Karpas-422 (cell line): ENCODE measurements at regions not wholly inside any gene's neighbourhood (a gene's known extent, or its start where the extent isn't known, plus 50 kb on each side); places are given as distances from the start of the nearest gene placed in this dataset.
"Not testable (repeated sequence)": the region's sequence is repeated elsewhere in the genome, so short reads cannot be mapped to it uniquely, and the experiment has no call there.

Experiments used
- DNase-seq: peaks from one replicate; pipeline ENCODE4 v3.0.0-alpha.2; 2015
- H2AFZ ChIP-seq: fragments of 200-600 bp; sonication (generic); 2 replicates; pipeline ENCODE4 v1.6.1; 2014; ENCODE audit warnings: antibody characterized with exemption, low read length, mixed read lengths
- H3K27ac ChIP-seq: fragments of 200-600 bp; sonication (generic); 2 replicates; pipeline ENCODE4 v1.5.1; 2014; ENCODE audit warnings: mild to moderate bottlenecking, low read length, moderate library complexity
- H3K27me3 ChIP-seq: fragments of 200-600 bp; sonication (generic); 2 replicates; pipeline ENCODE4 v1.6.1; 2014; ENCODE audit warnings: low read length, mixed read lengths
- H3K36me3 ChIP-seq: fragments of 200-600 bp; sonication (generic); 2 replicates; pipeline ENCODE4 v1.6.1; 2014; ENCODE audit warnings: low read length, mixed read lengths; ENCODE audit not compliant: insufficient read depth
- H3K4me1 ChIP-seq: fragments of 200-600 bp; sonication (generic); 2 replicates; pipeline ENCODE4 v1.6.1; 2014; ENCODE audit warnings: mild to moderate bottlenecking, low read length, mixed read lengths
- H3K4me2 ChIP-seq: fragments of 200-600 bp; sonication (generic); 2 replicates; pipeline ENCODE4 v1.6.1; 2014; ENCODE audit warnings: low read length, low read depth, mild to moderate bottlenecking; ENCODE audit not compliant: poor library complexity, severe bottlenecking
- H3K4me3 ChIP-seq: fragments of 200-600 bp; sonication (generic); 2 replicates; pipeline ENCODE4 v1.5.1; 2014; ENCODE audit warnings: mild to moderate bottlenecking, antibody characterized with exemption, low read length, mixed read lengths
- H3K79me2 ChIP-seq: fragments of 200-600 bp; sonication (generic); 2 replicates; pipeline ENCODE4 v1.6.1; 2014; ENCODE audit warnings: mild to moderate bottlenecking, low read length, mixed read lengths
- H3K9ac ChIP-seq: fragments of 200-600 bp; sonication (generic); 2 replicates; pipeline ENCODE4 v1.6.0; 2014; ENCODE audit warnings: low read length
- H3K9me2 ChIP-seq: fragments of 200-600 bp; sonication (generic), shearing (Covaris generic); replicated peaks from 2 replicates; pipeline ENCODE4 v1.6.0; 2014; ENCODE audit warnings: mild to moderate bottlenecking, low read length, moderate library complexity; ENCODE audit not compliant: insufficient read depth
- H3K9me3 ChIP-seq: fragments of 300-700, 200-600 bp; sonication (generic); 2 replicates; pipeline ENCODE4 v1.6.1; 2014; ENCODE audit warnings: low read length, mixed read lengths
- H4K20me1 ChIP-seq: fragments of 200-600 bp; sonication (generic); 2 replicates; pipeline ENCODE4 v1.6.1; 2014; ENCODE audit warnings: mild to moderate bottlenecking, antibody characterized with exemption, low read length, low read depth; ENCODE audit not compliant: insufficient read depth

DNA sequence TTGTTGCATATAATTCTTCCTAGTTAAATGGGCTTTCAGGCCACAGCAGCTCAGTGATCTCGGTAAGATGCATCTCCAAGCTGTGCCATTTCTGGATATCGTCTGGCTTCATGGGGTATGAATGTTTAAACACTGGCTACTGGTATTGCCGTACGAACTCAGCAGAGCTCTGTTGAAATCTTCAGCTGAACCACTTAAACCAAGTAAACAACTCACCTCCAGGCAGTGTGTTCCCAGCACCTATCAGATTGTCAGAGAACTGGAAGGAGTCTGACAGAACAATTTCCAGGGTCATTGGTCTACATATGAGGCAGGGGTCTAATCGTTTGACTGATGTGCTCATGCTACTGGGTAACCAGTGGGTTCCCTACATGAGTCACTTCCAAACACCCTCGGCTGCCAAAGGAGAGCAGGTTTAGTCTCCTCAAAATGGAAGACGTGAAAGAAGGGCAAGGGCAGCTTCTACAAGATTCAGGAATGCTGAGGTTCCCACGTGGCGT lies 93.2 kb upstream of the BMAL1 start:
- Histone ChIP-seq H4K20me1 (no peaks in the 10 kb centered on the region), H3K9ac (no peak overlapping the region), H3K79me2 (no peaks in the 10 kb centered on the region), H3K36me3 (no peaks in the 10 kb centered on the region), H3K4me2 (no peak overlapping the region), H3K27ac (no peak overlapping the region), H2AFZ (no peak overlapping the region), H3K4me3 (no peak overlapping the region), H3K9me2 (no peaks in the 10 kb centered on the region), H3K9me3 (no peaks in the 10 kb centered on the region), H3K27me3 (no peaks in the 10 kb centered on the region), H3K4me1 (no peaks in the 10 kb centered on the region)
- no peak for DNase-seq

DNA sequence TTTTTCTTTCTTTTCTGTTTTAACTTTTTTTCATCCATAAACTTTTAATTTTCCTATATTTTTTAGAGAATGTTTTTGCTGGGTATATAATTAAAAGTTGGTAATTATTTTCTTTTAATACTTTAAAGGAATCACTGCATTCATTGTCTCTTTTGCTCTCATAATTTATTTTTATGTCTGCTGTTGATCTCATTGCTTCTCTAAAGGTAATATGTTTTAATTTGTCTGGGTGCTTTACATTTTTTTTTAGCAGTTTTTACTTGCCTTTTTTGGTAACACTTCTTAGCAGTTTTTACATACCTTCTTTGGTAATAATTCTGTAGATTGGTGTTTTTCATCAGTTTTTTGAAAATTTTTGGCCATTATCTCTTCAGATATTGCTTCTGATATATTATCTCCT lies 89.4 kb upstream of the BMAL1 start:
- Histone ChIP-seq H4K20me1 (no peaks in the 10 kb centered on the region), H3K9me3 (no peaks in the 10 kb centered on the region), H3K4me3 (no peak overlapping the region), H3K79me2 (no peaks in the 10 kb centered on the region), H3K27ac (no peak overlapping the region), H3K4me2 (no peak overlapping the region), H2AFZ (no peak overlapping the region), H3K9me2 (no peaks in the 10 kb centered on the region), H3K36me3 (no peaks in the 10 kb centered on the region), H3K27me3 (no peaks in the 10 kb centered on the region), H3K4me1 (no peaks in the 10 kb centered on the region), H3K9ac (no peak overlapping the region)
- no peak for DNase-seq

DNA sequence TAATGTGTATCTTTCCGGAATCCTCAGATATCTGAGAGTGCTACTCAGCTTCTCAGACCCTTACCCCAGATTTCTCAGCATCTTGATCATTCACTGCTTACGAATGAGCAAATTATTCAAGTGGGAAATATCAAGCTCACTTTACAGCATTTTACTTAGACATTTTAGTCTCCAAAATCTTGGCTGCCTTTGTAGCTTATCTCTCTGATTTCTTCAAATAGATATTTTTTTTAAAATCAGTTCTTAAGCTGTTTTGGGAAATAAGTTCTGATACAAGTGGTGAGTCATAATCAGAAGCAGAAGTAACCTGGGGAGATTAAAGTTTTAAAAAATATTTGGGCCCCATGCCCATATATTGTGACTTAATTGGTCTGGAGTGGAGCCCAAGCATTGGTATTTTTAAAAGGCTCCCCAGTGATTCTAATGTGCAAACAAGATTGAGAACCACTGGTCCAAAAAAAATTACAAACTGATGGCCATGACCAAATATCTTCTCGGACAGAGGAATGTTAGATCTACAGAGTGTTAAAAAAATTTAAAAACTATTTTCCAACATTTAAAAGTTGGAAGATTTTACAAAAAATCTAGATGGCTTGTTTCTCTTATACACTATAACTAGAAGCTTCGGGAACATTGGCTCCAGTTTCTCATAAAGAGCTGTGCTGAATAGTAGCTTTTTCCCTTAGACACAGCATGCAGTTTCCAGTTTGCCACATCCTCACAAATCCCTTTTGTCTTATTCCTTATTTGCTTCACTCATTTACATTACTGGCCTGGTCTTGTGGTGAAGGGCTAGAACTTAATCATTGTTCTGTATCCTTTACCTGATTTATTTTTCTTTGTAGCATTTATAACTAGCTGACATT lies 87.8 kb upstream of the BMAL1 start:
- Histone ChIP-seq H3K9me3 (no peaks in the 10 kb centered on the region), H3K27ac (no peak overlapping the region), H3K79me2 (no peaks in the 10 kb centered on the region), H3K4me1 (no peaks in the 10 kb centered on the region), H2AFZ (no peak overlapping the region), H3K9ac (no peak overlapping the region), H3K4me2 (no peak overlapping the region), H3K4me3 (no peak overlapping the region), H3K27me3 (no peaks in the 10 kb centered on the region), H4K20me1 (no peaks in the 10 kb centered on the region), H3K9me2 (no peaks in the 10 kb centered on the region), H3K36me3 (no peaks in the 10 kb centered on the region)
- DNase-seq = no peak

DNA sequence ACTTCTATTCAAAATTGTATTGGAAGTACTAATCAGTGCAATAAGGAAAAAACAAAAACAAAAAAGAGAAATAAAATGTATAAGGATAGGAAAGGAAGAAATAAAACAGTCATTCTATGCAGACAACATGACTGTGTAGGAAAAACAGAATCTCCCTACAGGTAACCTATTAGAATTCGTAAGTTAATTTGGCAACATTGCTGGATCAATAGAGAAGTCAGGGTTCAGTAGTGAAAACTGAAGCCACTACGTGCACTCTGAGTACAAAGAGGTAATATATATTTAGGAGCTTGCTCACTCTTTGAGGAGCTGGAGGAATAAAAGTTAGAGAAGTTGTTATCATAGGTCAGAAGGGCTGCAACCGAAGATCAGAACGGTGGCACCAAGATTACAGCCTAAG lies 84.0 kb upstream of the BMAL1 start:
- Histone ChIP-seq H3K9me3 (peaks cover 16% of the 10 kb centered on the region), H3K4me2 (no peak overlapping the region), H3K79me2 (no peaks in the 10 kb centered on the region), H3K27me3 (no peaks in the 10 kb centered on the region), H4K20me1 (no peaks in the 10 kb centered on the region), H3K36me3 (no peaks in the 10 kb centered on the region; the same call in 1 of the 2 replicates), H3K4me3 (no peak overlapping the region), H3K4me1 (no peaks in the 10 kb centered on the region), H2AFZ (no peak overlapping the region), H3K9me2 (no peaks in the 10 kb centered on the region), H3K9ac (no peak overlapping the region), H3K27ac (no peak overlapping the region)
- DNase-seq = no peak

DNA sequence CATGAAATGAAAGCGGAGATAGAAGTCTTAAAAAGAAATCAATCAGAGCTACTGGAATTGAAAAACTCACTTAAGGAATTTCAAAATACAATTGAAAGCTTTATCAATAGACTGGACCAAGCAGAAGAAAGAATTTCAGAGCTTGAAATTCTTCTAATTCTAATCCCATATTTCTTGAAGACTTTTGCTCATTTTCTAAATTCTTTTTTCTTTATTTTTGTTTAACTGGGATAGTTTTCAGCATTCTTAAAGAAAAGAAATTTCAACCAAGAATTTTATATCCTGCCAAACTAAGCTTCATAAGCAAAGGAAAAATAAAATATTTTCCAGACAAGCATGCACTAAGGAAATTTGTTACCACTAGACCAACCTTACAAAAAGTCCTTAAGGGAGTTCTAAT lies 80.2 kb upstream of the BMAL1 start:
- not testable (repeated sequence) for H2AFZ ChIP-seq, H4K20me1 ChIP-seq, H3K79me2 ChIP-seq, H3K4me3 ChIP-seq, H3K27me3 ChIP-seq, H3K9ac ChIP-seq, H3K36me3 ChIP-seq, DNase-seq, H3K9me2 ChIP-seq, H3K27ac ChIP-seq, H3K4me1 ChIP-seq, H3K4me2 ChIP-seq
- H3K9me3 ChIP-seq = peaks cover 16% of the 10 kb centered on the region

DNA sequence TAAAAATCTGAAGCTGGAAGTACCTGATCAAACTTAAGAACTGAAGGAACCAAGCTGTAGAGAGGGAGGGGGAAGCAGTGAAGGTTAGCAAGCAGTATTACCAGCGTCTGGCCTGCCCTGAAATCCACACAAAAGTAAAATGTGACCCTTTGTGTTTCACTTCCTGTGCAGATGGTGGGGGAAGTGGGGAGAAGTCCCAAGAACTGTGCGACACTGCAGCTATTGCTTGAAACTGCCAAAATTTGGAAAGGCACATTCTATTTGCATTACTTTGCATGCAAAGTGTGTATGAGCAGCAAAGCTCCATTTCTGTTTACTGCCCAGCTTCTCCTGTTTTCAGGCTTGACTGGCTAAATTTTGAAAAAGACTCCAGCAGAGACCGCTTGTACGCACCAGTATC lies 72.1 kb upstream of the BMAL1 start:
- no peak overlapping the region for H2AFZ ChIP-seq
- H3K4me2 ChIP-seq = no peak overlapping the region
- no peak overlapping the region for H3K27ac ChIP-seq
- H4K20me1 ChIP-seq = no peaks in the 10 kb centered on the region
- no peaks in the 10 kb centered on the region for H3K4me1 ChIP-seq
- DNase-seq = no peak
- no peaks in the 10 kb centered on the region for H3K27me3 ChIP-seq
- H3K9me3 ChIP-seq = no peaks in the 10 kb centered on the region
- H3K9me2 ChIP-seq = no peaks in the 10 kb centered on the region
- H3K36me3 ChIP-seq = no peaks in the 10 kb centered on the region
- H3K79me2 ChIP-seq = no peaks in the 10 kb centered on the region
- H3K4me3 ChIP-seq = no peak overlapping the region
- H3K9ac ChIP-seq = no peak overlapping the region

DNA sequence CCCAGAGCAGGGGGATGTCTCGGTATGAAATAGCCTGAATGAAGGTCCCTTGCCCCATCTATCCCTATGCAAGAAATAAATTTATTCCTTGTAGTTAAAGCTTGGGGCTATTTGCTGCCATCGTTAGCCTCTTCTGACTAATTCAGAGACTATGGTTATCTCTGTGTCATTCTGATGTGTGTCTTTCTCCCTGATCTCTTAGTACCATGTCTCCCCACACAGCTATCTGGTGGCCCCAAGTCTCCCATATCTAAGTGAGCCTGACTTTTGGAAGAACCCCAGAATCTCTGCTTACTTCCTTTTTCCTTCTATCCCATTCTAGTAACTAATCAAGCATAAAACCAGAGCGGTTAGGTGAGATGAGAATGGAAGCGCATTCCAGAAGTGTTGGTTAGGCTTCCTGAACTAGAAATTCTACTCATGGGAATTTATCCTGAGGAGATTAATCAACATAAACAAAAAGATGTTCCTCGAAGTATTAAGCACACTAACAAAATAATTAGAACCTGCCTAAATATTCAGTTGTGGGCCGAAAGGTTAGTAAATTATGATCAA lies 71.4 kb upstream of the BMAL1 start:
- Histone ChIP-seq H3K27ac (no peak overlapping the region), H3K4me2 (no peak overlapping the region), H3K9ac (no peak overlapping the region), H3K27me3 (no peaks in the 10 kb centered on the region), H3K79me2 (no peaks in the 10 kb centered on the region), H3K9me2 (no peaks in the 10 kb centered on the region), H2AFZ (no peak overlapping the region), H3K4me1 (no peaks in the 10 kb centered on the region), H4K20me1 (no peaks in the 10 kb centered on the region), H3K4me3 (no peak overlapping the region), H3K36me3 (no peaks in the 10 kb centered on the region), H3K9me3 (no peaks in the 10 kb centered on the region)
- DNase-seq = no peak

DNA sequence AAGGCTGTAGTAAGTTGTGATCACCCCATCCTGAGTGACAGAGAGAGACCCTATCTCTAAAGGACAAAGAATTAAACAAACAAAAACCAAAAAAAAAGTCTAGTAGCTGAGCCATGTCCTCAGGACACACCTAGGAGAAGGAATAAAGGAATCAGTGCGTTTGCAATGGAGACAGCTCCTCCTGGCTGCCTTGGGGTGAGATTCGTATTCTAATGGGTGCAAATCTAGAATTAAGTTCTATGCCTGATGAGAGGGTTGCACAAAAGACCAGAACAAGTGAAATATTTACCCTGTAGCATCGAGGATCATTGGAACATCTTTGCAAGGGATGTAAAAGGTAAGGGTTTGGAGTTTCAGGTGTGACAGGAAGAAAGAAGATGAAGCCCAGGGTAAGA lies 70.3 kb upstream of the BMAL1 start:
- H3K9me3 ChIP-seq = no peaks in the 10 kb centered on the region
- no peaks in the 10 kb centered on the region for H3K4me1 ChIP-seq
- no peaks in the 10 kb centered on the region for H3K36me3 ChIP-seq
- H3K9ac ChIP-seq = no peak overlapping the region
- no peaks in the 10 kb centered on the region for H3K79me2 ChIP-seq
- no peaks in the 10 kb centered on the region for H3K9me2 ChIP-seq
- no peak overlapping the region for H3K27ac ChIP-seq
- H4K20me1 ChIP-seq = no peaks in the 10 kb centered on the region
- H3K27me3 ChIP-seq = no peaks in the 10 kb centered on the region
- no peak for DNase-seq
- no peak overlapping the region for H2AFZ ChIP-seq
- no peak overlapping the region for H3K4me3 ChIP-seq
- no peak overlapping the region for H3K4me2 ChIP-seq
